OCI-LY3 (cell line): ENCODE measurements at regions not wholly inside any gene's neighbourhood (a gene's known extent, or its start where the extent isn't known, plus 50 kb on each side); places are given as distances from the start of the nearest gene placed in this dataset.
"Not testable (repeated sequence)": the region's sequence is repeated elsewhere in the genome, so short reads cannot be mapped to it uniquely, and the experiment has no call there.

Source experiments
- CTCF ChIP-seq: fragments of 200-600, 300-600 bp; sonication (generic); IDR thresholded peaks from 2 replicates; pipeline ENCODE4 v1.5.1; 2014; ENCODE audit warnings: antibody characterized with exemption, low read length, low read depth
- EZH2phosphoT487 ChIP-seq: fragments of 200-600 bp; shearing (Covaris generic); IDR thresholded peaks from 2 replicates; pipeline ENCODE4 v1.6.1; 2018; ENCODE audit warnings: antibody characterized with exemption, mixed run types, low read depth

- not testable (repeated sequence) for TF ChIP-seq CTCF, EZH2phosphoT487
Observed at GRCh38 chr3:102946445-102946844, 511.6 kb downstream of the ZPLD1 start.
